ENCODE measurements at regions not wholly inside any gene's neighbourhood (a gene's known extent, or its start where the extent isn't known, plus 50 kb on each side); places are given as distances from the start of the nearest gene placed in this dataset.

- Histone ChIP-seq H3K4me1 (ENCODE audit: insufficient read depth) (no peaks in the 10 kb centered on the region), H3K36me3 (no peaks in the 10 kb centered on the region), H3K4me3 (no peak overlapping the region), H3K27me3 (no peaks in the 10 kb centered on the region), H3K9me3 (no peaks in the 10 kb centered on the region), H3K27ac (no peak overlapping the region)
- no peak for DNase-seq
- WGBS, 3 donors = 38 to 60% (median 39%) methylated on average over 5 of the region's 5 CpGs
- intact Hi-C loops (cut with DNase I) = no loop called here
- TF ChIP-seq POLR2A (IDR thresholded peaks at IDR 0.05) (no peak), EP300 (IDR thresholded peaks at IDR 0.05) (no peak)
- TF ChIP-seq, protein P1, sequence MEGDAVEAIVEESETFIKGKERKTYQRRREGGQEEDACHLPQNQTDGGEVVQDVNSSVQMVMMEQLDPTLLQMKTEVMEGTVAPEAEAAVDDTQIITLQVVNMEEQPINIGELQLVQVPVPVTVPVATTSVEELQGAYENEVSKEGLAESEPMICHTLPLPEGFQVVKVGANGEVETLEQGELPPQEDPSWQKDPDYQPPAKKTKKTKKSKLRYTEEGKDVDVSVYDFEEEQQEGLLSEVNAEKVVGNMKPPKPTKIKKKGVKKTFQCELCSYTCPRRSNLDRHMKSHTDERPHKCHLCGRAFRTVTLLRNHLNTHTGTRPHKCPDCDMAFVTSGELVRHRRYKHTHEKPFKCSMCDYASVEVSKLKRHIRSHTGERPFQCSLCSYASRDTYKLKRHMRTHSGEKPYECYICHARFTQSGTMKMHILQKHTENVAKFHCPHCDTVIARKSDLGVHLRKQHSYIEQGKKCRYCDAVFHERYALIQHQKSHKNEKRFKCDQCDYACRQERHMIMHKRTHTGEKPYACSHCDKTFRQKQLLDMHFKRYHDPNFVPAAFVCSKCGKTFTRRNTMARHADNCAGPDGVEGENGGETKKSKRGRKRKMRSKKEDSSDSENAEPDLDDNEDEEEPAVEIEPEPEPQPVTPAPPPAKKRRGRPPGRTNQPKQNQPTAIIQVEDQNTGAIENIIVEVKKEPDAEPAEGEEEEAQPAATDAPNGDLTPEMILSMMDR (IDR thresholded peaks at IDR 0.05) = no peak
Observed at GRCh38 chr11:82118946-82119345, 614.7 kb downstream of the FAM181B start.

DNA sequence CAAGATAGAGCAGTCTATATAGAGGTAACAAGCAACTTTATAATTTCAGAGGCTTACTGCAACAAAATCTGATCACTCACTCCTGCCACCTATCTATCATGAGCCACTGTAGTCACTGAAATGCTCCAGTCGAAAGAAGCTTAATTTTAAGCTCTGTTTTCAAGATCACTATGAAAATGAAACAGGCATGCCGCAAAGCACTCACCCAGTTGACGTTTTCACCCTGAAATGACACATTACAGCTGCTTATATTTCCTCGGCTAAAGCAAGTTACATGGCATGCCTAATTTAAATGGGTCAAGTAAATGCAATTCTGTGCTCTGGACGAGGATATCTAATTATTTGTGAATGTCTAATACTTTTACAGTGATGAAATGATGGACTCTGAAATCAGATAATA, 616.3 kb downstream of the FAM181B start:
- no peak for TF ChIP-seq EP300 (IDR thresholded peaks at IDR 0.05)
- no peak for TF ChIP-seq POLR2A (IDR thresholded peaks at IDR 0.05)
- TF ChIP-seq, protein P1 (IDR thresholded peaks at IDR 0.05) = no peak
- H3K4me3 ChIP-seq = no peak overlapping the region
- intact Hi-C loops (cut with DNase I) = no loop called here
- no peaks in the 10 kb centered on the region for H3K9me3 ChIP-seq
- H3K36me3 ChIP-seq = no peaks in the 10 kb centered on the region
- H3K27me3 ChIP-seq = no peaks in the 10 kb centered on the region
- no peaks in the 10 kb centered on the region for H3K4me1 ChIP-seq (ENCODE audit: insufficient read depth)
- no peak overlapping the region for H3K27ac ChIP-seq
- DNase-seq = no peak
- WGBS, 3 donors = 75 to 77% (median 76%) methylated on average over 5 of the region's 5 CpGs

GRCh38 chr11:82105331-82105998, 628.2 kb downstream of the FAM181B start:
- no peak for TF ChIP-seq EP300 (IDR thresholded peaks at IDR 0.05)
- TF ChIP-seq POLR2A (IDR thresholded peaks at IDR 0.05) = no peak
- TF ChIP-seq, protein P1 (IDR thresholded peaks at IDR 0.05) = no peak
- DNase-seq = no peak
- no peaks in the 10 kb centered on the region for H3K9me3 ChIP-seq
- intact Hi-C loops (cut with DNase I) = no loop called here
- WGBS, 3 donors = 63 to 75% (median 67%) methylated on average over 6 of the region's 6 CpGs
- no peak overlapping the region for H3K4me3 ChIP-seq
- no peaks in the 10 kb centered on the region for H3K36me3 ChIP-seq
- no peak overlapping the region for H3K27ac ChIP-seq
- no peaks in the 10 kb centered on the region for H3K4me1 ChIP-seq (ENCODE audit: insufficient read depth)
- H3K27me3 ChIP-seq = no peaks in the 10 kb centered on the region

GRCh38 chr11:82092904-82093303, 640.8 kb downstream of the FAM181B start:
- Histone ChIP-seq H3K4me3 (no peak overlapping the region), H3K36me3 (no peaks in the 10 kb centered on the region), H3K27me3 (no peaks in the 10 kb centered on the region), H3K27ac (no peak overlapping the region), H3K9me3 (no peaks in the 10 kb centered on the region), H3K4me1 (ENCODE audit: insufficient read depth) (no peaks in the 10 kb centered on the region)
- intact Hi-C loops (cut with DNase I) = no loop called here
- DNase-seq = no peak
- TF ChIP-seq POLR2A (IDR thresholded peaks at IDR 0.05) (no peak), EP300 (IDR thresholded peaks at IDR 0.05) (no peak)
- TF ChIP-seq, protein P1 (IDR thresholded peaks at IDR 0.05) = no peak
